C4-2B (cell line): ENCODE measurements at regions not wholly inside any gene's neighbourhood (a gene's known extent, or its start where the extent isn't known, plus 50 kb on each side); places are given as distances from the start of the nearest gene placed in this dataset.
"Not testable (repeated sequence)": the region's sequence is repeated elsewhere in the genome, so short reads cannot be mapped to it uniquely, and the experiment has no call there.

Experiments used
- H3K27ac ChIP-seq: fragments of 450-650 bp; 2 replicates; pipeline ENCODE4 v1.5.1; 2017
- ZFX ChIP-seq: fragments of 450-650 bp; IDR thresholded peaks from 2 replicates; pipeline ENCODE4 v1.6.1; 2017
- TF ChIP-seq, protein P1 (sequence below): fragments of 450-650 bp; conservative IDR thresholded peaks from 2 replicates; pipeline ENCODE4 v1.5.1; 2017; ENCODE audit warnings: mild to moderate bottlenecking

DNA sequence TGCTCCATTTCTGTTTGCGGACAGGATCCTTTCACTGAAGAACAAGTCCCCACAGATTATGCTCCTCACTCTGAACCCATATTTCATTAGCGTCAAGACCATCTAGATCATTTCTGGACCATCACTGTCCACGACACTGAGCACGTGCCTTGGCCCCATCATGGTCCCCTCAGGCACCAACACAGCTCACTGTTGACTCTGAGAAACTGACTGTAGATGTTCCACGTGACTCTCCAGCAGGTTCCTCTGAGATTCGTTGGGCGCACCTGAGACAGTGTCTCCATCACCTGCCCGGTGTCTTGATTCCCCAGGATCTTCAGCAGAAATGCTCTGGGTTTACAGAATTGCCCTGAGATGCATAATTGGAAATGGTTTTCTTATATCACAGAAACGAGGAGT, 985.4 kb downstream of the TMEM121 start:
- TF ChIP-seq, protein P1, sequence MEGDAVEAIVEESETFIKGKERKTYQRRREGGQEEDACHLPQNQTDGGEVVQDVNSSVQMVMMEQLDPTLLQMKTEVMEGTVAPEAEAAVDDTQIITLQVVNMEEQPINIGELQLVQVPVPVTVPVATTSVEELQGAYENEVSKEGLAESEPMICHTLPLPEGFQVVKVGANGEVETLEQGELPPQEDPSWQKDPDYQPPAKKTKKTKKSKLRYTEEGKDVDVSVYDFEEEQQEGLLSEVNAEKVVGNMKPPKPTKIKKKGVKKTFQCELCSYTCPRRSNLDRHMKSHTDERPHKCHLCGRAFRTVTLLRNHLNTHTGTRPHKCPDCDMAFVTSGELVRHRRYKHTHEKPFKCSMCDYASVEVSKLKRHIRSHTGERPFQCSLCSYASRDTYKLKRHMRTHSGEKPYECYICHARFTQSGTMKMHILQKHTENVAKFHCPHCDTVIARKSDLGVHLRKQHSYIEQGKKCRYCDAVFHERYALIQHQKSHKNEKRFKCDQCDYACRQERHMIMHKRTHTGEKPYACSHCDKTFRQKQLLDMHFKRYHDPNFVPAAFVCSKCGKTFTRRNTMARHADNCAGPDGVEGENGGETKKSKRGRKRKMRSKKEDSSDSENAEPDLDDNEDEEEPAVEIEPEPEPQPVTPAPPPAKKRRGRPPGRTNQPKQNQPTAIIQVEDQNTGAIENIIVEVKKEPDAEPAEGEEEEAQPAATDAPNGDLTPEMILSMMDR: no peak
- TF ChIP-seq ZFX: no peak
- no peak overlapping the region for H3K27ac ChIP-seq

DNA sequence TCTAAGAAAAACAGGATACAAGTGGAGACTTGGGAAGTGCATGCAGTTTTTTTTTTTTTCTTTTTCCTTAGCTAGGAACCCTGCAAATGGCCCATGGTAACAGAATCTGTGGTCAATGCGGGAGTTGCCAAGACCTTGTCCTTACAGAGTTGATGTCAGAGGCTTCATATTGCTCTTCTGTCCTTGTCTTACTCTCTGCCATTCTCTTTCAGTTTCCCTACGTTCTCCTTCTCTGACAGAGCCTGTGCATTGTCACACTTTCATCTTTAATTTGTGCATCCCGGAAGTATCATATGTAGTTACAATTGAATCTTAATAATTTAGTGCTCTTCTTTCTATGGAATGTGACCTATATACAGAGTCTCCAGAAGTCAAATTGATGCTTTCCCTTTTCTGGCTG, 986.9 kb downstream of the TMEM121 start:
- TF ChIP-seq ZFX: no peak
- TF ChIP-seq, protein P1: no peak

DNA sequence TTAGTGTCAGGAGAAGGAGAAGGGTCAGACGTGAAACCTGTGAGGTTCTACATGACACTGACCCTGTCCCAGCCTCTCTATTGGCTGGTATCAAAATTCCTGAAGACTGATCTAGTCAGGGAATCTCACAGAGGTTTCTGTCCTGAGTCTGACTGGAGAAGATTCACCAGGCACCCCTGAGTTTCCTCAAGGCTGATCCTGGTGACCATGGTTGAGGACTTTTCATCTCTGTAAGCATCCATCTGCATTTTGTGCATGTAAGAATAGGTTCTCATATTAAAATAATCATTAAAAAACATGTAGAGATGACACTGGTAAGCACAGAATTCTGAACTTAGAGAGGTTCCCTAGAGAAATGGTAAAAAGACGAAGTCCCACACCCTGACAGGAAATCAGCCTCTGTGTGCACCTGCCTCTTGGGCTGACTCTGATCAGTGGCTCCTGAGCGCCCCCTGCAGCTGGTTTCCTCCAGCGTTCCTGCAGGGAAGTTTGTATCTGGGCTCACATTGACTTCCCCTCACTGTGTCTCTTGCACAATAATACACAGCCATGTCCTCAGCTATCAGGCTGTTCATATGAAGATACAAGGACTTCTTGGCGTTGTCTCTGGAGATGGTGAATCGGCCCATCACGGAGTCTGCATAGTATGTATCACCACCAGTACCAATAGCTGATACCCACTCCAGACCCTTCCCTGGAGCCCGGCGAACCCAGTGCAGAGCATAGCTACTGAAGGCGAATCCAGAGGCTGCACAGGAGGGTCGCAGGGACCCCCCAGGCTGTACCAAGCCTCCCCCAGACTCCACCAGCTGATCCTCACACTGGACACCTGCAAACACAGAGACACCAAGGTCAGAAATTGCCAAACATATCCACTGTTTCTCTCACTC, 991.9 kb downstream of the TMEM121 start:
- TF ChIP-seq, protein P1: peak; percentile 71
- no peak for TF ChIP-seq ZFX
- no peak overlapping the region for H3K27ac ChIP-seq

More for the DNA sequence above, 986.9 kb downstream of the TMEM121 start:
- no peak overlapping the region for H3K27ac ChIP-seq

- not testable (repeated sequence) for H3K27ac ChIP-seq
These were observed 995.7 kb downstream of the TMEM121 start for GRCh38 chr14:106522118-106522517.

- H3K27ac ChIP-seq: no peak overlapping the region
- TF ChIP-seq, protein P1: no peak
- TF ChIP-seq ZFX: no peak
These were observed 996.6 kb downstream of the TMEM121 start for GRCh38 chr14:106522990-106523389.

DNA sequence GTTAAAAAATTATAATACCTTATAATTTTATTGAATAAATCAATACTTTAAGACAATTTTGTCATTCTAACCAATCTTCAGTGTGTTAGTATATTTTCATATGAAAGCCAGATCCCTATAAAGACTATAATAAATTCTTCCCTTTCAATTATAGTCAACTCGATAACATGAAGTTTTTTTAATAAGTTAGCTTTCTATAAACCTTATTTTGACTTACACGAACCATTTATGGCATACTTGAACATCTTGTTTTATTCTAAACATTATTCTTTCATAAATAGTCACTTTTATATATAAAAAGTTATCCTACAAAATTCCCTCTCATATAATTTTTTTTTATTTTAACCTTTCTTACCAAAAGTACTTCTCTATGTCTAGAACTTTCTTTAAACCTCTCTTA, 1002.3 kb downstream of the TMEM121 start:
- no peak overlapping the region for H3K27ac ChIP-seq
- TF ChIP-seq, protein P1: no peak
- TF ChIP-seq ZFX: no peak

DNA sequence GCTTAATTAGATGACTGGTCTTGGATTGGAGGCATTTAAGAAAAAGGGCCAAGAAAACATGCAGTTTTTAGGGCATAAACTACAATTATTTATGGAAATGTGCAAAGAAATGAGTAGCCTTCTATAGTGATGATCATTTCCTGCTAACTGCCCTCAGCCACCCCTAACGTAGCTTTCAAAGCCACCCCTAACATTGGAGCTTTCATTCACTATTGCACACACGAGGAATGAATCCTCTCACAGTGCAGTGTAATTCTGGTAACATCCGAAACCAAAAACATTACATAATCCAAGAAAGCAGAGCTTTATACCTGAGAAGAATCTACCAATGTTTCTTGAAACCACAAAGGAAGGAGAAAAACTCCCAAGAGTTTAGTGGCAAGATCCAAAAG, 1003.6 kb downstream of the TMEM121 start:
- no peak for TF ChIP-seq ZFX
- TF ChIP-seq, protein P1: no peak
- peak overlapping the region; percentile 61 for H3K27ac ChIP-seq
